ENCODE measurements at regions not wholly inside any gene's neighbourhood (a gene's known extent, or its start where the extent isn't known, plus 50 kb on each side); places are given as distances from the start of the nearest gene placed in this dataset.
"Not testable (repeated sequence)": the region's sequence is repeated elsewhere in the genome, so short reads cannot be mapped to it uniquely, and the experiment has no call there.

DNA sequence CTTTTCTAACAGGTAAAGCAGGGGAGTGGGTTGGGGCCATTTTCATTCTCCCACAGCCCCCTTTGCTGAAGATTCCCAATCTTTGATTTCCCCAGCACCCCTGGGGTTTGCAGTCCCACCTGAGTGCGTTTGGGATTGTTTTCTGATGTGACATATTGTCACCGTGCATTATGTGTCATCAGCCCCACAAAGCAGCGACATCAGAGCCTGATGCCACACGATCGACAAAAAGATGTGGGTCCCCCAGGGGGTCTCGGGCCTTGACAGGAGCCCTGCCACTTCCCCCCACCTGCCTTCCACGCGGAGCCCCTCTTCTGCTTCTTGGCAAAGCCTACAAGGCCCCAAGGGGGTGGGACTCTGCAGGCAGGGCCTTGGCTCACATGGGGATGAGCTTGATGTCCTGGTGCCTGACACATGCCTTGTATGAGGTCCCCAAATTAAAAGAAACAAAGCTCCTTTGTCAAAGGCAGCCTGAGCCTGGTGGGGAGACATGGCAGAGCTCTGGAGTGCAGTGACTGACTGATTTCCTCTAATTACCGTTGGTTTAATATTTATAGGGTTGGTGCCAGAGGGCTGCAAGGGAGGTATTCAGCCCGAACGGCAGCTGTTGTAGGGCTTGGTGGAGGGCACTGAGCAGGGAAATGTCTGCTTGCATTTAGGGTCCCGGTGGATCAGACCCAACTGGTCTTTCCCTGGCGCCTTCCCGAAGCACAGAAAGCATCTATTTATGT, 149.2 kb downstream of the MIAT start:
- DNase-seq (ENCODE audit: low spot score) = no peak

DNA sequence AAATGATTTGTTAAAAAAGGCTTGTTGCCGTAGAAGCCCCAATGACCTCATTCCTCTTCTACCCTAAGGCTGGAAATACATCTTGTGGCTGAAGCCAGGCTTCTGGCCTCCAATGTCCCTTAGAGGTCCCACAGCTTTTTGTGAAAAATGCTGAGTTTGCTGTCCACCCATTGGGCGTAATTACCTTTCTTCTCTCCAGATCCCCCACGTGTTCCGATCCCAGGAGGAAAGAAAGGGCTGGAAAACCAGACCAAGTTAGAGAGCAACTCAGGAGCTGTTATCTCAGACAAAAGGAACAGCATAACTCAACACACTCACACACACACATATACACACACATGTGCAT, 154.2 kb downstream of the MIAT start:
- DNase-seq (ENCODE audit: low spot score) = no peak

DNA sequence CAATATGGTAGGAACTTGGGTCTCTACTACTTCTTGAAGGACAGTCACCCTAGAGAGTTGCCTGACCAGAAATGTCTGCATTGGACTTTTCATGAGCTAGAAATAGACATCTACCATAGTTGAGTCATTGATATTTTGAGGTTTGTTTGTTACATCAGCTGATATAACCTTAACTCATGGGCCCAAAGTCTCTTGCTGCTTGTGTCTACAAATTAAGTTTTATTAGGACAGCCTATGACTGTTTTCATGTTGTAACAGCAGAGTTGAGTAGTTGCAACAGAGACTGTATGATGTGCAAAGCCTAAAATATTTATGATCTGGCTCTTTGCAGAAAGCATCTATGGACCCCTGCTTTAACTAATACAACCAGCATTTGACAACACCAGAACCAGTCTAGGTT, 155.3 kb downstream of the MIAT start:
- DNase-seq (ENCODE audit: low spot score) = no peak

DNA sequence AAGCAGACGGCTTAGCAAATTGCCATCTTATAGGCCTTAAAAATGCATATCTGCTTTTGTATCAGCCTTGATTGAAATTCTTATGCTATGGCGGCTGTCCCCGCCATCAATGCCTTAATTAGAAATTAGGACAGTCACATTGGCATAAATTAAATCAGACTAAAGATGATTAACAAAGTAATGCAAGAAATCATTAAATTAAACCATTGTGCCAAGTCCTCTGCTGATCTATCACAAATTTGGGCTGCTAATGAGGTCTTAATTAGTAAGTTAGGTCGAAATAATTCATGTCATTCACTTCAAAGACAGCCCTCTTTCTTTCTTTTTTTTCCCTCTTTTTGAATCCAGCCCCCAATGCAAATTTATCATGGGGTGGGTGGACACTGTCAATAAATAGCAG, 159.3 kb downstream of the MIAT start:
- DNase-seq (ENCODE audit: low spot score) = no peak

DNA sequence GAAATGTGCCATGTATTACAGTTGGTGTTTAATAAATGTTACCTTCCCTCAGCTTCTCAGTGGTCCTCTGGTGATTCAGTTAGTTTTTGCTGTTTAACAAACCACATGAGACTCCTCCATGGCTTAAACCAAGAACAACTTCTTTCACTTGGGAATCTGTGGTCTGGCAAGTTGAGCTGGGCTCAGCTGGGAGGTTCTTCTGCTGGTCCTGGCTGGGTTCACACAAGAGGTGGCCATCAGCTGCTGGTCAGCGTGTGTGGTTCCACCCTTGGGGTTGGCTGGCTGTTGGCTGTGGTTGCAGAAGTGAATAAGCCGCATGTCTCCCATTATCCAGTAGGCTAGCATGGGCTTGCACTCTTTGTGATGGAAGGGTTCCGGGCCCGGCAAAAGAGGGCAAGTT, 160.5 kb downstream of the MIAT start:
- no peak for DNase-seq (ENCODE audit: low spot score)

DNA sequence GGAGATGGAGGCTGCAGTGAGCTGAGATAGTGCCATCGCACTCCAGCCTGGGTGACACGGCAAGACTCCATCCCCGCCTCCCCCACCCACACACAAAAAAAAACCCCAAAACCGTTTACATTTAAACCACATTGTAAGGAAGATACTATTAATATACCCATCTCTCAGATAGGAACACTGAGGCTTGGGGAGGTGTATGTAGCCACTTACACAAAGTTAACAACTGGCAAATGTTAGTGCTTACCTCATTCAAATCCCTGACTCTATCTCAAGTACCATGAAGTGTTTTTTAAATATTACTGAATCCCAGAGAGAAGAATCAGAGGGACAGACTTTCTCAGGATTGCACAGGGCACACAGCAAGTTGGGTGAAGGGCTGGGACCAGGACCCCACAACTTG, 164.5 kb downstream of the MIAT start:
- no peak for DNase-seq (ENCODE audit: low spot score)

DNA sequence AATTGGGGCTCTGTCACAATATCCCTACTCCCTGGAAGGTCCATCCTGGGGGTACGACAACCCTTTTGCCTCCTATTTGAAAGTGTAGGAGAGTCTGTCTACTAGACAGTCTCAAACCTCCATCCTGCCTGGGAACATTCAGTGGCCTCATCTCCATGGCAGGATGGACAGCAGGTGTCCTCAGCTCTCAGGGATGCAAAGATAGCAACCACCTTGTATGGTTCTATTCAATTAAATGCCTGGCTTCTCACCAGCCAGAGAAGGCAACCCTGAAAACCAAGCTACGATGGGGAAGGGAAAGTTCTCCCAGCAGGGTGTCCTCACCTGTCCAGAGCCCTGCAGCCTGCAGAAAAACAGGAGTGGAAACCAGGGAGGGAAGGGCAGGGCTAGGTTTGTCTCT, 164.9 kb downstream of the MIAT start:
- DNase-seq (ENCODE audit: low spot score) = no peak

DNA sequence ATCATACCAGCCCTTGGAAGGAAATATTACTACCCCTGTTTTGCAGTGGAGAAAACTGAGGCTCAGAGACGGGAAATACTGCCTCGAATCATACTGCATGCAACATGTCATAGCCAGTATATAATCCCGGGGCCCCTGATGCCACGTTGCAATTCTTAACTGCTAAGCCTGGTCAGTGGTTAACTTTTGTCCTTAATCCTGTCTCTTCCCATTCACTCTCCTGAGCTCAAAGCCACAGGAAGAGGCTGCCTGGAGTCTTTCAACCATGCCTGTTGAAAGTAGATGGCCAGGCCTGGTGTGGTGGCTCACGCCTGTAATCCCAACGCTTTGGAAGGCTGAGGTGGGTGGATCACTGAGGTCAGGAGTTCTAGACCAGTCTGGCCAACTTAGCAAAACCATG, 166.6 kb downstream of the MIAT start:
- no peak for DNase-seq (ENCODE audit: low spot score)

DNA sequence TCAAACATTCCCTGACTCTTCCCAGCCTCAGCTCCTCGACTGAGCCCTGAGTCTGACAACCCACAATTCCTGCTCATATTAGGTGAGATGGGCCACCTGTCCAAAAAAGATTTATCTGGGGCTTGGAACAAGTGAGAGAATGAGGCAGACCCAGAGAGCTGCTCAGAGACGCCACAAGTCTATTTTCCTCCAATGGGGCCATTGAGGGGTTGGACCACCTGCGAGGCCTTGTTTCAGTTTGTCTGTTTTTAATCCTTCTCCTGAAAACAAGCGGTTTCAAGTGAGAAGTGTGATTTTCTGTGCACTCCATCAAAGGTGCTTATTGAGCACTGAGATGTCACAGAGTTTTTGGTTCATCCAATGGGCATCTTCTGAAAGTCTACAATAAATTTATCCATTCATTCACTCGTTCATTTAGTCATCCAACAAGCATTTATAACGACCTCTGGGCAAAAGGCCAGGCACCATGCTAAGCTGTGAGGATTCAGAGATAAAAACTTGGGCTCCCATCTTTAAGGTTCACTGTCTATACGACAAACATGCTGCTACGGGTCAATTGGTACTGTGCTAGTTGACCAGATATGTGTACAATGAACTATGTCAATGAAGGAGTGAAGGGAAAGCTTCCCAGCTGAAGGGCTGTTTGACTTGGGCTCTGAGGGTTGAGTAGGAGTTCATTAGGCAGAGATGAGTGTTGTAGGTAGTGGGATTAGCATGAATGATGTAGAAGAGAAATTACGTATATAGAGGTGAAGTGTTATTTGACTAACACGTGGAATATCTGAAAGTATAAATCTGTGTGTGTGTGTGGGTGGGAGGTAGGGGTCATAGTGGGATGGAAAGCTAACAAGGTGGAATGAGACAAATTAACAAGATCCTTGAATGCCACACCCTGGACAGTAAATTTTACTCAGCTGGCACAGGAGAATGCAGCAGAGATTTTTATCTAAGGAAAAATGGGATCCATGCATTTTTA, 168.9 kb downstream of the MIAT start:
- DNase-seq (ENCODE audit: low spot score) = no peak

DNA sequence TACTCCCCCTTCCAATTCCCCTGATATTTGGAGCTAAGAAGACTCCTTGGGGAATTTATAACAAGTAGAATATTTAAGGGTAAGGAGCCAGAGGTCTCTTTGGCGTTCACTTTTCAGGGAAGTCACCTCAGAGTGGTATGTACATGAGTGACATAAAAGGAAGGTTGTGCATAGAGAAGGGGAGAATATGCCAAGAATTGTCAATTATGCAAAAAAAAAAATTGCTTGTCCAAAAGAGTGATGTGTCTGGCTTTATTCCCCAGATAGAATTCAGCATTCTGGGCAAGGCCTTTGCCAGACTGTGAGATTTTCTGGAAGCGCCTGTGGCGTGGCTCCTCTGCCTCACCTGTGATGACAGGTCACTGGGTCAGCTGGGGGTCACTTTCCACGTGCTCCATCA, 170.2 kb downstream of the MIAT start:
- no peak for DNase-seq (ENCODE audit: low spot score)

DNA sequence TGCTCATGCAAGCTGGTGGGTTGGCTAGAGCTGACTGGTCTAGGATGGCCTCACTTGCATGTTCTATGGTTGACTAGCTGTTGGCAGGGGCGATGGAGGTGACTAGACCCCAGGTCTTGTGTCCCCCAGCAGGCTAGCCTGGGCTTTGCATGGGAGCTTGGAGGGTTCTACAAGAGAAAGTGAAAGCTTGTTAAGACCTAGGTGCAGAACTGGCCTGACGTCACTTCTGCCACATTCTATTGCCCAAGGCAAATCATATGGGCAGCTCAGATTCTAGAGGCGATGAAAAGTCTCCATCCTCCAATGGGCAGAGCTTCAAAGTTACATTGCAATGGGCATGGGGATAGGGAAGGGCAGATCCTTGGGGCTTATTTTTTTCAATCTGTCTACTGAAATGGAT, 170.9 kb downstream of the MIAT start:
- no peak for DNase-seq (ENCODE audit: low spot score)

DNA sequence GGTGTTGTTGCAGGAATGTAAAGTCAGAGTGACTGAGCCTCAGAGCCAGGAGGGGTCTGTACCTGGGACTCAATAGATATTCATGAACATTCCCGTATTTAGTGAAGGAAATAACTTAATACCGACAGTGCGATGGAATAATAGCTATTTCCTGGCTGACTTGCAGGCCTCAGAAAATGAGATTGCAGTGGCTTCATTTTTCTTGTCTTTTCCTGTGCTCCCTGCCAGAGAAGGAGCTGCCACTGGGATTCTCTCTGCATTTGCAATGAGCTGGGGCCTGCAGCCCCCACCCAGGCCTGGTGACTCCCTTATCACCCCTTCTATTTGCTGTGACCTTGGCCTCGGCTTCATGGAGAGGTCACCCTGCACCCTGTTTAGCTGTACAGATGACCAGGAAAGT, 173.4 kb downstream of the MIAT start:
- no peak for DNase-seq (ENCODE audit: low spot score)

DNA sequence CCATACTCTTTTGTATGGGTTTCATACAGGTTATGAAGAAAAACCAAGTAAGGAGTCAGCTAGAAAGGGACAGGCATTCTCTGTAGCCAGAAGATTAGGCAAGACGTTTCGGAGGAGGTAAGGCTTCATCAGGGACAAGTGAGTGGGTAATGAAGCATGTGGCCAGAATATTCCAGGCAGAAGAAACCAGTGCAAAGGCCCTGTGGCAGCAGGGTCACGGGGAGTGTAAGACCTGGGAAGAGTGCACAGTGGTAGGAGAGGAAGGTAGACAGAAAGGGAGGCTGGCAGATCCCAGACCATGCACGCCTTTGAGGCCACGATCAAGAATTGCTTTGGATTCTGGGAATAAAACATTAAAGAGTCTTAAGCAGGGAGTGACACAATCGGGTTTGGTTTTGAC, 177.6 kb downstream of the MIAT start:
- DNase-seq (ENCODE audit: low spot score) = no peak

DNA sequence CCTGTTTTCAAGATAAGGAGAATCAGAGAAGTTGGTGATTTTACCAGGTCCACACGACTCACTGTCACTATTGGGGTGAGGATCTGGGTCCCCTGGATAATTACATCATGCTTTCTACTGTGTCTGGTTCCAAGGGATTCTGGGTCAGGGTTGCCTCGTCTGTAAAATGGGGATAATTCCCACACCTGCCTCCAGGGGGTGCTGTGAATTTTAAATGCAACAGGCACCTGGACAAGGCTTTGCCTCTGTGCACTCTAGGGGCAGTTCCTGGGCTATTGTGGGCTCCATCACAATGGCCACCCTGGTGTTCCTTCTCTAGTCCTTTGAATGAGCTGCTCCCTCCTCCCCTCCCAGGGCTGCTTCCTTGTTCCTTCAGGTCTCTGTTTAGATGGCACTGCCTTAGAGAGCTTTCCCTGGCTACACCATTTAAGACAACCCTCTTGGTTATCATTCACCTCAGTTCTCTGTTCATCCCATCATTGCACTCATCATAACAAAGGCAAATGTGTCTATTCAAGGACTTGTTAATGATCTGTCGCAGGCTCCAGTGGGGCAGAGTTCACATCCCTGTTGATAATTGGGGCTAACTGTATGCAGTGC, 178.6 kb downstream of the MIAT start:
- peak; percentile 43 for DNase-seq (ENCODE audit: low spot score)

DNA sequence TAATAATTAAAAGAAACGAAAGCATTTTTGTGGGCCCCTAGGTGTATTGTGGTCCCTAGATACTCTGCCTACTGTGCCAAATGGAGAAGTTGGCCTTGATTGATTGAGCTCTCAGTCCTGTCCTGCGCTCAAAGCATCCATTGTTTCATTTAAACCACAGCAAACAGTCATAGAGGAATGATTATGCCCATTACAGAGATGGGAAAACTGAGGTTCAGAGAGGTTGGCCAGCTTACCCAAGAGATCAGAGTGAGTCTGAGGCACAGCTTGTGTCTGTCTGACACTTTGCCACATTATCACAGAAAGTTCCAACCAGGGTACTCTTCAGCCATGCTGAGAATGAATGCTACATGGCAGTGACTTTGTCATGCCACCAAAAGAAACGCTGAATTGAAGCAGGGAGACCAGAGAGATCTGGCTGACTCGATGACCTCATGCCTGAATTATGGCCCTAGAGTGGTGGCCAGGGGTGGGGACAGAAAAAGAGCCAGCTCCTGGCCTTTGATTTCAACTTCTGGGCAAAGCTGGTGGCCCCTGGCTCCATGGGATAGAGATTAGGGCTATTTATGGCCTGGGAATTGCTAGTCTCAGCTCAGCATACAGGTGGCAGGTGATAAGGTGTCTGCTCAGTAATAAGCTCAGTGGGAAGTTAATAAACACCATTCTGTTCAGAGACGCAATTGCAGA, 180.5 kb downstream of the MIAT start:
- DNase-seq (ENCODE audit: low spot score) = no peak

DNA sequence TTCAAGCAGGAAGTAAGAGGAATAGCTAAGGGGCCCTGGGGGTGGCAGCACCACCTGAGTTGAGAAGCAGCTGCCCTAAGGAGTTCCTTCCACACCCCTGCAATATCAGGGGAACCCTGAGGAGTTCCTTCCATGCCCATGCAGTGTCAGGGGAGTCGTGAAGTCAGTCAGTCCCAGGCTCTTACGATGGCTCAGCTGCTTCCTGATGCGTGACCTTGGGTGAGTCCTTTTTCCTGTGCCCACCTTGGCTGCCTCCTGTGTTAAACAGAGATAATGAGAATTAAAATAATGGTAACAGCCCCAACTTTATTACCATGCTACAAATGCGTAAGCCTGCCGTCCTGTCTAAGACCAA, 181.1 kb downstream of the MIAT start:
- DNase-seq (ENCODE audit: low spot score) = no peak

DNA sequence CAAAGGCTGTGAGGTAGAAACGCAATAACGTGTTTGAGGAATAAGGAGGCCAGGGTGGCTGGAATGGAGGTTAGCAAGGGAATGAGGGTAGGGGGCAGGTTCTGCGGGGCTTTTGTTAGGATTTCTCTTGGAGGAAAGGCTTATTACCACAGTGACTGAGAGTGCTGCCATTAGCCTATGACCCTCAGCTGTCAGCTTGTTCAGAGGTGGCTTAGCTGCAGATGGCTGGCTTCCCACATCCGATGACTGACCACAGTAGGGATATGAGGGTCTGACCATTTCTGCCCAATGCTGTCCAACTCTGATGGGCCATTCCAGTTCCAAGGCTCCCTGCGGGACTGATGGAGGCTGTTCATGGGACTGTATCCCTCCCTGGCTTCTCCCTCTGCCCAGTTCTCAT, 181.8 kb downstream of the MIAT start:
- no peak for DNase-seq (ENCODE audit: low spot score)

DNA sequence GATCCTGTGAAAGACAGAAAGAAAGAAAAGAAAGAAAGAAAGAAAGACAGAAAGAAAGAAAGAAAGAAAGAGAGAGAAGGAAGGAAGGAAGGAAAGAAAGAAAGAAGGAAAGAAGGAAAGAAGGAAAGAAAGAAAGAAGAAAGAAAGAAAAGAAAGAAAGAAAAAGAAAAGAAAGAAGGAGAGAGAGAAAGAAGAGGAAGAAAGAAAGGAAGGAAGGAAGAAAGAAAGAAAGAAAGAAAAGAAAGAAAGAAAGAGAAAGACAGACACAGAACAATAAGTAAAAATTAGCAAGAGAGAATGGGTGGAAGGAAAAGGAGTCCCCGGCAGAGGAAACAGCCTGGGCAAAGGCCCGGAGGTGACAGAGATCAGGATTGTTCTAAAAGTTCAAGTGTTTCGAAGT, 183.4 kb downstream of the MIAT start:
- DNase-seq (ENCODE audit: low spot score) = not testable (repeated sequence)

DNA sequence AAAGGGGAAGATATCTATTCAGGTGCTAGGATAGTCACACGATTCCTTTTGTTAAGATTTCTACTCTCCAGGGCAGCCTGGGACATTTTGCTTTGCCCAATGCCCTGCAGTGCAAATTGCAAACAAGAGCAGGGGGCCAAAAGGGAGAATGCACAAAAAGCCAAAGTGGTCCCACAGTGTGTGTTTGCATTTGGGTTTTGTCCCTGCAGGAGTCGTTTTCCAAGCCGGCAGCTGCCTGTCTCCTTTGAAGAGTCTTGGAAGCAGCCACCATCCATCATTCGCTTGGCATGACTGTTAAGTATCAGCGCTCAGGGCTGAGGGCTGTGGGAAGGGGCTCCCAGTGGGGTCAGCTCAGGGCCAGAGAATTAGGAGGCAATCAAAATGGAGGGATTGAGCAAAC, 184.7 kb downstream of the MIAT start:
- DNase-seq (ENCODE audit: low spot score) = no peak

DNA sequence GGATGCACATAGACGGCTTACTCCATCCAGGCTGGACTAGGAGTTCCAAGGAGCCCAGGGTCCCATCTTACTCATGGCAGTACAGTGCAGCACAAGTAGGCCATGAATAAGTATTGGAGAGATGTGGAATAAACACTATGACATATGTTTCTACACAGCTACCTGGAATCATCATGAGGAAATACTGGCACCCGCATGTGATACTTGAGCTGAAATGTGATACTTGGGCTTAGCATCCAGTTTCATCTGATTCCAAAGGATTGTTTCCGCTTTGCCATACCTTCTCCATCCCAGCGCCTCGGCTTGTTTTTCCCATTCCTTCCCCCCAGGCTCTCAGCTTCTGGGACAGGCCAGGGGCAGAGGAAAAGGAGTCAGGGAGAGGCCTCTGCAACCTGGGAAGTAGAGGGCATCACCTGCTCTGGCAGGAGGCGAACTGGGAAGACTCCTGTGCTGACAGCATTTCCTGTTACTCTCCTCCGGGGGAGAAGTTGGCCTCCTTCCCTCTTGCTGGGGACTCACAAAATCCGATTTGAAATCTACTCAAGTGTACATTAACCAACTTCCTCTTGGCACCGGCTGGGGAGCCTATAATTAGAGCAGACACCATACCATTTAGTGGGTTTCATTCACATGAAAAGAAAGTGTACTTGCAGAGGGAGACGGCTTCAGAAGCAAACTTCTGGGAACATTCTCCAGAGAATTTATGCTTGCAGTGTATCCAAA, 187.8 kb downstream of the MIAT start:
- no peak for DNase-seq (ENCODE audit: low spot score)

DNA sequence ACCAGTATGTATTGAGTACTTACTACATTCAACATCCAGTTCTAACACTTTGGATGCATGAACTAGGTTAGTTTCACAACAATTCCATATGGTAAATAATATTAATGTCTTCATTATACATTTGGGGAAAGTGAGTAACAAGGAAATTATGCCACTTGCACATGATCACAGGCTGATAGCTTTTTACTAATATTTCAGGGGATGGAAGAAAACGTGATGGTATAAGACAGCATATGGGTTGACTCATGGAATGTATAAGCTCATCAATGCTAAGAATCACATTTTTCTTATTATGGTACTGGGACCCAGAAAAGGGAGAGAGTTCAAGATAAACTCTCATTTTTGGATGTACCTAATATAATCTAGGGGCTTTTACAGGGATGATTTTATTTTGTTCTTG, 188.7 kb downstream of the MIAT start:
- DNase-seq (ENCODE audit: low spot score) = no peak

DNA sequence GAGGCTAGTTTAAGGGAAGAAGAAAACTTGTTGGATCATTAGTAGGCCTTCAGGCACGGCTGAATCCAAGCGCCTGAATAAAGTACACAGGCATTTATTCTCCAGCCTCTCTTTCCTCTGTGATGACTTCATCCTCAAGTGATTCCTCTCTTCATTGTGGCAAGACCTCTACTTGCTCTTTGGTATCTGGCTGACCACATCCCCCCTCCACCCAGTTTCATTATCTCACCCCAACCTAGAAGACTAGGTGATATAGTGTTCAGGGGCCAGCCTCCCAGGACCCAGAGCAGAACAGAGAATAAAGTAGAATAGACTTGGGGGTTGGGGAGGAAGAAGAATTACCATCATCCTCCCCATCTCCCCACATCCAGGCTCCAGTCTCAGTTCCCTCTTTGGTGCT, 189.3 kb downstream of the MIAT start:
- no peak for DNase-seq (ENCODE audit: low spot score)

Measured in hepatic stellate cell (primary cell).